Common myeloid progenitor, CD34-positive (primary cell): ENCODE measurements at regions not wholly inside any gene's neighbourhood (a gene's known extent, or its start where the extent isn't known, plus 50 kb on each side); places are given as distances from the start of the nearest gene placed in this dataset.
"Not testable (repeated sequence)": the region's sequence is repeated elsewhere in the genome, so short reads cannot be mapped to it uniquely, and the experiment has no call there.

Source experiments
- CTCF ChIA-PET: fragments of 350-600 bp; sonication (Branson Sonifier 250); formaldehyde crosslinking; loops from one replicate; lab custom pipeline; 2021; ENCODE audit warnings: antibody characterized with exemption; lab: Charles Lee
- POLR2A ChIA-PET: fragments of 350-600 bp; sonication (Branson Sonifier 250); formaldehyde crosslinking; loops from one replicate; lab custom pipeline; 2021; ENCODE audit warnings: antibody characterized with exemption; lab: Charles Lee
- DNase-seq, 3 donors: peaks; one replicate each; pipeline versions ENCODE4 v3.0.0 to v3.0.0-alpha.2; 2013
- H3K27ac ChIP-seq, 2 experiments: 1 replicate in 1 of 2; 2 replicates in 1 of 2; pipeline ENCODE4 v1.7.0; 2013; ENCODE audit warnings: inconsistent platforms in 2 of 2, low read length in 2 of 2, mild to moderate bottlenecking in 2 of 2, low read depth in 1 of 2, moderate library complexity in 1 of 2; ENCODE audit not compliant: severe bottlenecking in 2 of 2, insufficient read depth in 1 of 2, poor library complexity in 1 of 2
- H3K27me3 ChIP-seq, 5 experiments: replicated peaks in 2 of 5; 1 replicate in 3 of 5; 2 replicates in 2 of 5; pipeline versions ENCODE4 v1.6.1 to v1.7.0; 2013; ENCODE audit warnings: low read length in 4 of 5, mild to moderate bottlenecking in 2 of 5, moderate library complexity in 2 of 5, inconsistent platforms in 1 of 5; ENCODE audit not compliant: insufficient read depth in 5 of 5, control insufficient read depth in 4 of 5
- H3K36me3 ChIP-seq, 4 experiments: 1 replicate in 2 of 4; 2 replicates in 2 of 4; pipeline versions ENCODE4 v1.6.1 to v1.7.0; 2013; ENCODE audit warnings: low read length in 3 of 4, control low read depth in 1 of 4, mild to moderate bottlenecking in 1 of 4; ENCODE audit not compliant: control insufficient read depth in 4 of 4, insufficient read depth in 4 of 4
- H3K4me1 ChIP-seq, 4 experiments: 1 replicate in 3 of 4; 2 replicates in 1 of 4; pipeline versions ENCODE4 v1.6.1 to v1.7.1; 2013; ENCODE audit warnings: low read length in 3 of 4, mild to moderate bottlenecking in 3 of 4, control low read depth in 1 of 4, inconsistent platforms in 1 of 4, moderate library complexity in 1 of 4; ENCODE audit not compliant: control insufficient read depth in 4 of 4, insufficient read depth in 4 of 4; ENCODE audit errors: control extremely low read depth in 1 of 4
- H3K4me3 ChIP-seq, 7 experiments: 1 replicate in 4 of 7; 2 replicates in 3 of 7; pipeline versions ENCODE4 v1.5.1 to v1.7.0; 2013; ENCODE audit warnings: mild to moderate bottlenecking in 7 of 7, low read length in 6 of 7, moderate library complexity in 6 of 7, inconsistent platforms in 2 of 7, low read depth in 2 of 7, control low read depth in 1 of 7; ENCODE audit not compliant: insufficient read depth in 4 of 7, control insufficient read depth in 1 of 7; ENCODE audit errors: extremely low read depth in 1 of 7
- H3K9me3 ChIP-seq, 5 experiments: 1 replicate in 4 of 5; 2 replicates in 1 of 5; pipeline versions ENCODE4 v1.6.1 to v1.7.1; 2013; ENCODE audit warnings: low read length in 4 of 5, mild to moderate bottlenecking in 2 of 5, inconsistent platforms in 1 of 5, low read depth in 1 of 5, moderate library complexity in 1 of 5; ENCODE audit not compliant: control insufficient read depth in 4 of 5, insufficient read depth in 2 of 5; ENCODE audit errors: control extremely low read depth in 1 of 5
- WGBS: methylation state at CpG from one replicate; pipeline ENCODE4 v1.1.5; 2013; ENCODE audit not compliant: insufficient coverage; 5-methylcytosine and 5-hydroxymethylcytosine counted together

- H3K4me3 ChIP-seq, H3K4me1 ChIP-seq, H3K27me3 ChIP-seq, CTCF ChIA-PET, POLR2A ChIA-PET, H3K9me3 ChIP-seq, H3K36me3 ChIP-seq, DNase-seq, H3K27ac ChIP-seq: not testable (repeated sequence)
- WGBS, result no CpG with 5 or more reads among the region's 1 CpG
These were observed 70.8 kb downstream of the TBC1D26 start for GRCh38 chr17:15802917-15803316.

- DNase-seq, H3K27me3 ChIP-seq, H3K4me1 ChIP-seq, POLR2A ChIA-PET, H3K36me3 ChIP-seq, H3K27ac ChIP-seq, H3K9me3 ChIP-seq, CTCF ChIA-PET, H3K4me3 ChIP-seq: not testable (repeated sequence)
- no CpG with 5 or more reads among the region's 4 CpGs for WGBS
These were observed 74.7 kb downstream of the TBC1D26 start for GRCh38 chr17:15806825-15807224.

GRCh38 chr17:15813388-15813787 lies 81.3 kb downstream of the TBC1D26 start:
- DNase-seq, H3K27ac ChIP-seq, H3K36me3 ChIP-seq, H3K27me3 ChIP-seq, H3K9me3 ChIP-seq, CTCF ChIA-PET, H3K4me1 ChIP-seq, H3K4me3 ChIP-seq, POLR2A ChIA-PET: not testable (repeated sequence)
- WGBS, result 100% methylated on average over 1 of the region's 7 CpGs

DNA sequence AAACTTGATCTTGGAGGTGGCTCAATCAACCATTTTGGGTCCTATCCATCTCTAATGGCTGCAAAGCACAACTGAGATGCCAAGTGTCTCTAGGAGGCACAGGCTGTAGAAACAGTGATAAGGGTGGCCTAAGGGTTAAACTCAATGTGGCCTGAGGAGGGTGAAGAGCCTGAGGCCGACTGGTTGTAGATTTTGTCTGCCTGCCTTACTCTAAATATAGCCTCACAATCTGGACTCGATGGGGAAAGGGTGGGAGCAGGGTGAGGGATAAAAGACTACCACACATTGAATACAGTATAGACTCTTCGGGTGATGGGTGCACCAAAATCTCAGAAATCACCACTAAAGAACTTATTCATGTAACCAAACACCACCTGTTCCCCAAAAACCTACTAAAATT lies 81.9 kb downstream of the TBC1D26 start:
- whole genome bisulfite sequencing, result 100% methylated on average over 1 of the region's 3 CpGs
- H3K4me1 ChIP-seq, DNase-seq, H3K27me3 ChIP-seq, CTCF ChIA-PET, POLR2A ChIA-PET, H3K9me3 ChIP-seq, H3K36me3 ChIP-seq, H3K27ac ChIP-seq, H3K4me3 ChIP-seq: not testable (repeated sequence)

GRCh38 chr17:15817861-15818260 lies 85.8 kb downstream of the TBC1D26 start:
- H3K27me3 ChIP-seq, DNase-seq, H3K4me3 ChIP-seq, H3K36me3 ChIP-seq, H3K4me1 ChIP-seq, H3K9me3 ChIP-seq, CTCF ChIA-PET, POLR2A ChIA-PET, H3K27ac ChIP-seq: not testable (repeated sequence)
- 97% methylated on average over 12 of the region's 20 CpGs for WGBS

DNA sequence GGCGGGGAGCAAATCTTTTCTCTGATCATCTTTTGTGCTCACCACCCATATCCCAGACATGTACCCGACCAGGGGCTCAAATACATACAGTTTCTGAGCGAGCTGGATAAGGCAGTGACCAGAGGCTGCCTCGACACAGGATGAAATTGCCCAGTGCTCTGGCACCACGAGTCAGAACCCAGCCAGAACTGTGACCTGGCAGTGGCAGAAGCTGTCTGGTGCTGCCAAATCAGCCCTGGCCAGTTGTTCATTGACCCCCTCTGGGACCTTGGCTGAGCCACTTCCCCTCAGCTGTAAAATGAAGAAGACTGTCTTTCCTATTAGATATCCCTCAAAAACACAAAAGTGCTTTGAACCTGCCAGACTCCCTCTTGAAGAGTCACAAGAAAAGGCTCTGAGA lies 90.2 kb downstream of the TBC1D26 start:
- CTCF ChIA-PET, H3K9me3 ChIP-seq: not testable (repeated sequence)

GRCh38 chr17:15828727-15829314 lies 96.7 kb downstream of the TBC1D26 start:
- DNase-seq, result peak; percentile 60 to 78 (median 74)
- POLR2A ChIA-PET, result not testable (repeated sequence)

More for the DNA sequence above, 90.2 kb downstream of the TBC1D26 start:
- H3K4me1 ChIP-seq, DNase-seq, H3K36me3 ChIP-seq, H3K27me3 ChIP-seq, H3K4me3 ChIP-seq, POLR2A ChIA-PET, H3K27ac ChIP-seq: not testable (repeated sequence)
- no CpG with 5 or more reads among the region's 5 CpGs for WGBS

More at GRCh38 chr17:15828727-15829314, 96.7 kb downstream of the TBC1D26 start:
- H3K27me3 ChIP-seq, H3K9me3 ChIP-seq, H3K27ac ChIP-seq, H3K4me3 ChIP-seq, H3K36me3 ChIP-seq: not testable (repeated sequence)
- peaks cover 0 to 28% (median 14%) of the 10 kb centered on the region in 4 experiments for H3K4me1 ChIP-seq
- CTCF ChIA-PET, result interaction anchor here (1.0 to 1.1 kb wide), 2 partner anchors 169 to 170 kb away, joined by 3 to 5 read pairs; no protein-coding TSS in a partner anchor
- WGBS, result 72% methylated on average over 2 of the region's 10 CpGs
